EH (cell line): ENCODE measurements at regions not wholly inside any gene's neighbourhood (a gene's known extent, or its start where the extent isn't known, plus 50 kb on each side); places are given as distances from the start of the nearest gene placed in this dataset.
"Not testable (repeated sequence)": the region's sequence is repeated elsewhere in the genome, so short reads cannot be mapped to it uniquely, and the experiment has no call there.

ENCODE experiments used
- DNase-seq: peaks from one replicate; pipeline ENCODE4 v3.0.0-alpha.2; 2015; ENCODE audit warnings: low read depth

DNA sequence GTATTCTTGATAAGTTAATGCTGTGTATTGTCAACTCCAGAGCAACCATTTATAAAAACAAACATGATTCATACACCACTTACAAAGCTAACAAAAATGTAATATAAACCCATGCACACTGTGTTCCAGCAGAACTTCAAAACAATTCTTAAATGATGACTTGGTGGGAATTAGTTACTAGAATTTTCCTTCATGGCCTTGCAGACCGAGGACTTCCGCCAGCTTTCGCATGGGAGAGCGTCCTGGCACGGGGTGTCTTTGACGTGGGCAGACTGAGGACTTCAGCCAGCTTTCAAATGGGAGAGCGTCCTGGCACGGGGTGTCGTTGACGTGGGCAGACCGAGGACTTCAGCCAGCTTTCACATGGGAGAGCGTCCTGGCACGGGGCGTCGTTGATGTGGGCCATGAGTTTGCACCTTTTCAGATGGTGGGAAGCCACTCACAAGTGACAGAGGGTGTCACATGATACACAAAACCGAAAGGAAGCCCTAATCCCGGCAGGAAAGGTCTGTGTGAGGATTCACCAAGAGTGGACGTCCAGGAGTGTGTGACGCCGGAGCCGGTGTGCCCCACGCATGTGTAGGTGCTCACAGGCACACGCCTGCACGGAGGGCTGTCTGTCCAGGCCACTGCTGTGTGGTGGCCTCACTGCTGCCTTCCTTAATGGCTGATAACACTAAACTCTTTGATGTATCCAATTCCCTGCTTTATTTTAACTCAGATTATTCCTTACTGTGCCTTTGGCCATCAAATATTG is 211.3 kb upstream of the IRX4 start:
- peak; percentile 15 for DNase-seq

GRCh38 chr5:2091921-2092320 is 209.2 kb upstream of the IRX4 start:
- DNase-seq, result no peak

DNA sequence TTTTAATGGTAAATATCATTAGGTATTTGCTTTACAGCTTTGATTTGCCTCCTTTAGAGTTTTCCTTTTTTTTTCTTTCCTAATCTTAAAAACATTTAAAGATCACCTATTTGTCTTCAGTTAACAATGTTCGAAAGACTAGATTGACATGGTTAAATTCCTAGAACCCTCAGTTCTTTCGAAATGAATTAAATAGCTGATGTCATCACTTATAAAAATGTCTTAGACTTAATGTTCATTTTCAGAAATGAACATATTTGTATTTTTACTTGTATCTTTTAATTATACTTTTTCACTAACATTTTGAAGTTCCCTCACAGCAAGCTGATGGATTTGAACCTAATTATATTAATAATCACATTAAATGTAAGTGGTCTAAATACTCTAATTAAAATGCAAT is 205.3 kb upstream of the IRX4 start:
- no peak for DNase-seq

DNA sequence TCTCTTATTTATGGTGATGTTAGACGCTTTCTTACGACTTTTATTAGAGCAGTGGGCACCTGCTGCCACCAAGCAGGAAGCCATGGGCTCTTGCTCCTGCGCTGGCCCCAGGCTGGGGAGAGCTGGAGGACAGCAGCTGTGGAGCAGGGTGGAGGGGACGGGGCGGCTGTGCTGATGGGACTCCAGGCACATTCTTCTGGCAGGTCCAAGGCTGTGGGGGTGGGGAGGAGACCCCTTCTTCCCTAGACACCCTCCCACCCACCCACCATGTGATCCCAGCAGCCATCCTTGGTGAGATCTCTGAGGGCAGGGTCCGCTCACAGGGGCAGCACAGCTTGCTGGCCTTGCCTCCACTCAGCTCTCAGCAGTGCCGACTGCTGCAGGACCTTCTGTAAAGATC is 192.6 kb upstream of the IRX4 start:
- no peak for DNase-seq

- DNase-seq, result no peak
Measured at GRCh38 chr5:2071562-2071961, 188.8 kb upstream of the IRX4 start.

DNA sequence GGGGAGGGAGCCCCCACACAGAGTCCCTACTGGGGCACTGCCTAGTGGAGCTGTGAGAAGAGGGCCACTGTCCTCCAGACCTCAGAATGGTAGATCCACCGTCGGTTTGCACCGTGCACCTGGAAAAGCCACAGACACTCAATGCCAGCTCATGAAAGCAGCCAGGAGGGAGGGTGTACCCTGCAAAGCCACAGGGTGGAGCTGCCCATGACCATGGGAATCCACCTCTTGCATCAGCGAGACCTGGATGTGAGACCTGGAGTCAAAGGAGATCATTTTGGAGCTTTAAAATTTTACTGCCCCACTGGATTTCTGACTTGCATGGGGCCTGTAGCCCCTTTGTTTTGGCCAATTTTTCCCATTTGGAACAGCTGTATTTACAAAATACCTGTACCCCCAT is 188.1 kb upstream of the IRX4 start:
- not testable (repeated sequence) for DNase-seq

GRCh38 chr5:2068531-2068930 is 185.8 kb upstream of the IRX4 start:
- no peak for DNase-seq

- no peak for DNase-seq
Measured at GRCh38 chr5:2066373-2066772, 183.6 kb upstream of the IRX4 start.

DNA sequence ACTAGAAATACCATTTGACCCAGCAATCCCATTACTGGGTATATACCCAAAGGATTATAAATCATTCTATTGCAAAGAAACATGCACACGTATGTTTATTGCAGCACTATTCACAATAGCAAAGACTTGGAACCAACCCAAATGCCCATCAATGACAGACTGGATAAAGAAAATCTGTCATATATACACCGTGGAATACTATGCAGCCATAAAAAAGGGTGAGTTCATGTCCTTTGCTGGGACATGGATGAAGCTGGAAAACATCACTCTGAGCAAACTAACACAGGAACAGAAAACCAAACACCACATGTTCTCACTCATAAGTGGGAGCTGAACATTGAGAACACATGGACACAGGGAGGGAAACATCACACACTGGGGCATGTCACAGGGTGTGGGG is 180.7 kb upstream of the IRX4 start:
- DNase-seq, result not testable (repeated sequence)

DNA sequence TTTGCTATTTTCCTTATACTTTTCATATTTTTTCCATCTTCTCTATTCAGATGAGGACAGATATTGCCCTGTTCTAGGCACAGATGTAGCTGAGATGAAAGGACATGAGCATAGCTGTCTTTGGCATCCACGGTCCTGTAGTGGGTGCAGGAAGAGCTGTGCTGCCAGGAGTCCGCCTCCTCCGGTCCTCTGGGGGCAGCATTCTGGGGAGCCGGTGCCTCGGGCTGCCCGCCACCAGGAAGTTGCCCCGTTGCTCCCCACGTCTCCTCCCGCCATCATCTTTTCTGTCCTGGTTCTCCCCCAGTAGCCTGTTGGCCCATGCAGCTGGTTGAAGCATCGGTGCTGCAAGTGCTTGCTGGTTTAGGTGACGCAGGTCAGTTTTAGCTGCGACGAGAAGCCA is 170.0 kb upstream of the IRX4 start:
- DNase-seq, result no peak

- DNase-seq, result no peak
Measured at GRCh38 chr5:2049876-2050275, 167.2 kb upstream of the IRX4 start.

GRCh38 chr5:2048664-2049063 is 165.9 kb upstream of the IRX4 start:
- DNase-seq, result no peak

DNA sequence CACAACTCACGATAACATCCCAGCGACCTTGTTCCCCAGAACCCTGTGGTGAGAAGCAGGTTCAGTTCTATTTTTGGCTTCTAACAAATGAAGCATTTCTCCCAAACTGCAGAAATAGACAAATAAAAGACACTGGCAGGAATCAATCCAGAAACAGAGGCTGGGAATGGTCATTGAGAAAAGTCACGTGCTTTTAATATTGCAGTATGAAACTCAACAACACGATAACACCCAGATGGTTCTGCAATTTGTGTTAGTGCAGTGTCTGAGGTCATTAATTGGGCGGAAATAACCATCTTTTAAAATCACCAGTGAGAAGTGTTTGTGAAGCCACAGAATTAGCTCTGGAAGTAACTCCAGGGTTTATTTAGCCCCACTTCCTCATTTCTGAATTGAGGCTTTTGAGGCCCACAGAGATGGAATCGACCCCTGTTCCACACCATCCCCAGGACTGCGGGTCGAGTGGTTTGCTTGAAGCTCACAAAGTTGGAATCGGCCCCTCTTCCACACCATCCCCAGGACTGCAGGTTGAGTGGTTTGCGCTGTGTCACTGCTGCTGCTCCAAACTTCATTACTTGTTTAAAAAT is 164.7 kb upstream of the IRX4 start:
- DNase-seq, result no peak

GRCh38 chr5:2044041-2044440 is 161.3 kb upstream of the IRX4 start:
- no peak for DNase-seq

DNA sequence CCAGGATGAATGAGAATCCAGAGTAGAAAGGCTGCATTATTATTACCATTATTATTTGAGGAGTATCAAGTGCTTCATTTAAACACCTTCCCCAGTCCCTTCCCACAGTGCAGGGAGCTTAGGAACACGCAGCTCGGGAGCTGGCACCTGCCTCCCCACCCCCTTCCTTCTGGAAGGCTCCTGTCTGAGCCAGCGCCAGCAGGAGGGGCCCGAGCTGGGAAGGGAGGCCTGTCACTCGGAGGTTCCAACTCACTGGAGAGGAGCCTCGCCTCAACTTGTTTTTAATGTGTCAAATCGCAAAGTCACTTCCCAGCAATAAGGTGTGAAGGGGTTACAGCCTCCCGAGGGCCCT is 156.4 kb upstream of the IRX4 start:
- no peak for DNase-seq

- peak; percentile 36 for DNase-seq
Measured at GRCh38 chr5:2038321-2039179, 155.8 kb upstream of the IRX4 start.

DNA sequence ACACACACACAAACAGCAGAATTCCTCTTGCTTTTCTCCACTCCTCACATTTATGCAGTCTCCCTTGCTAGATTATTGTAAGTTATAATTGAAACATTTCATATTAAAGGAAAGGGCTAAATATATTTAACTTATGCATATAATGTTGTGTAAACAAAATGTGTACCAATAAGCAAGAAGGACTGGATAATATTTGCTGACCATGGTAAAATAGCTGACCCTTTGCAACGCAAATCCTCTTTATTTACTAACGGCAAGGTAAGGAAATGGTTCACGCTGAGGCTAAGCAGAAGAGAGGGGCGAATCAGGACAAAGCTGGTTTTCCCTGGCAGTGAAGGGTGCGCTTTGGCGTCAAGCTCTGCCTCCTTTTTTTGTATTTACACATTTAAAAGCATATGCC is 154.2 kb upstream of the IRX4 start:
- no peak for DNase-seq

DNA sequence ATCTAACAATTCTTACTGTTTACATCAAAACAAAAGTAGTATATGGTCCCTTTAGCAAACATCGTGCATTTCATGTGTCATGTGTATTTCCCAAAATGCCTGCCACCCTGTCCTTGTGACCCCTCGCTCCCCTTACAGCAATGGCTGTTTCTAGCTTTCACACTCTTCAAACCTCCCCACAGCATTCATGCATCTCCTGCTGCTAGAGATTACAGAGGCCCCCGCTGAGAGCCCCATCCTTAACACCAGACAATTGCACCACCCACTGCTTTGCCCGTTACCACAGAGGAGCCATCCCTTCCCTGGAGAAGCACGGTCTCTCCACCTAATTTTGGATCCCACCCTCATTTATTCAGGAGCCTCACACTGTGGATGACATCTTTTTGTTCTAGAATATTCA is 149.7 kb upstream of the IRX4 start:
- DNase-seq, result no peak

GRCh38 chr5:2031581-2031980 is 148.9 kb upstream of the IRX4 start:
- DNase-seq, result no peak

- no peak for DNase-seq
Measured at GRCh38 chr5:2030131-2030530, 147.4 kb upstream of the IRX4 start.

- no peak for DNase-seq
Measured at GRCh38 chr5:2029206-2029605, 146.5 kb upstream of the IRX4 start.

- DNase-seq, result no peak
Measured at GRCh38 chr5:2027790-2028189, 145.1 kb upstream of the IRX4 start.

DNA sequence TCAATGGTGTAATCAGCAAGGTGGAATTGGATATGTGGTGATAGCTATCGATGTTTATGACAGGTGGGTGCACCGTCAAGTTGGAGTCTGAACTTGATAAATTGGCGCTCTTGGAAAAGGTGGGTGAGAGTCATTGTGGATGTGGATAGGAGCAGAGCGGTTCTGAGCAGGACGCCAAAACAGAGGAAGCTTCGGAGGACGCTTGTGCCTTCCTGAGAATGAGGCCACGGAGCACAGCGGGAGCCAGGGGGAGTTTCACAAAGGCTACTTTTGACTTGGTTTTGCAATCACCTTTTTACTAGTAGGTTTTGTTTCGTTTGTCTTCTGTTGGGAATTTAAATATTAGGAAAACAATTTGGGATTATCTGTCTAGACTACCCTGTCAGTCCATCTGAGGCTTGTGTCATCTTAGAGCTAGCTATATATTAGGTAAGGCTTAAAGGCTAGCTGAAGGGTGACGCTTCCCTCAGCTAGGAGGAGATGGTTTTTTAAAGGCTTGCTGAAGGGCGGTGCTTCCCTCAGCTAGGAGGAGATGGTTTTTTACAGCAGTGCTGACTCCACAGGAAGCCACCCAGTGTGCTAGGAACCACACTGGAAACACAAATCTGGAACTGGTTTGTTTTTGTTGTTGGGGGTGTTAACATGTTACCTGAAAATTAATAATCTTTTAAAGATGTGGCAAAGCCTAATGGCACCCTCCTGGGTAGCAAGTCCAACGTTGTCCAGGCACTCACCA is 142.4 kb upstream of the IRX4 start:
- no peak for DNase-seq
